Ascending aorta (tissue), 2 donors: ENCODE measurements at regions not wholly inside any gene's neighbourhood (a gene's known extent, or its start where the extent isn't known, plus 50 kb on each side); places are given as distances from the start of the nearest gene placed in this dataset.

Source experiments
- DNase-seq, 2 donors: peaks; one replicate each; pipeline ENCODE4 v3.0.0-alpha.2; 2019; ENCODE audit warnings: low spot score in 2 of 2
- H3K27ac ChIP-seq, 2 donors: fragments of 200-600 bp; sonication (generic); one replicate each; pipeline ENCODE4 v1.5.1; 2016 to 2017; ENCODE audit warnings: mild to moderate bottlenecking in 1 of 2
- H3K27me3 ChIP-seq: fragments of 200-600 bp; sonication (generic); one replicate; pipeline ENCODE4 v1.5.1; 2017
- H3K36me3 ChIP-seq, 2 donors: fragments of 200-600 bp; sonication (generic); one replicate each; pipeline ENCODE4 v1.5.1; 2016
- H3K4me1 ChIP-seq, 2 donors: fragments of 200-600 bp; sonication (generic); one replicate each; pipeline ENCODE4 v1.5.1; 2016 to 2017; ENCODE audit warnings: mild to moderate bottlenecking in 1 of 2
- H3K4me3 ChIP-seq, 2 donors: fragments of 200-600 bp; sonication (generic); one replicate each; pipeline ENCODE4 v1.5.1; 2016 to 2017; ENCODE audit warnings: mild to moderate bottlenecking in 1 of 2
- H3K9me3 ChIP-seq, 2 donors: fragments of 200-600 bp; sonication (generic); one replicate each; pipeline ENCODE4 v1.5.1; 2016
- CTCF ChIP-seq, 3 experiments: fragments of 200-600 bp in 2 of 3; fragments of 450-650 bp in 1 of 3; sonication (generic) in 2 of 3; IDR thresholded peaks; one replicate each; pipeline ENCODE4 v1.5.1; 2016 to 2019; ENCODE audit warnings: antibody characterized with exemption in 3 of 3, mild to moderate bottlenecking in 1 of 3, moderate library complexity in 1 of 3
- intact Hi-C: fragments of 100-400 bp; cut with DNase I; formaldehyde crosslinking; loops from one replicate; pipeline ENCODE4 v1.15.1; 2023

DNA sequence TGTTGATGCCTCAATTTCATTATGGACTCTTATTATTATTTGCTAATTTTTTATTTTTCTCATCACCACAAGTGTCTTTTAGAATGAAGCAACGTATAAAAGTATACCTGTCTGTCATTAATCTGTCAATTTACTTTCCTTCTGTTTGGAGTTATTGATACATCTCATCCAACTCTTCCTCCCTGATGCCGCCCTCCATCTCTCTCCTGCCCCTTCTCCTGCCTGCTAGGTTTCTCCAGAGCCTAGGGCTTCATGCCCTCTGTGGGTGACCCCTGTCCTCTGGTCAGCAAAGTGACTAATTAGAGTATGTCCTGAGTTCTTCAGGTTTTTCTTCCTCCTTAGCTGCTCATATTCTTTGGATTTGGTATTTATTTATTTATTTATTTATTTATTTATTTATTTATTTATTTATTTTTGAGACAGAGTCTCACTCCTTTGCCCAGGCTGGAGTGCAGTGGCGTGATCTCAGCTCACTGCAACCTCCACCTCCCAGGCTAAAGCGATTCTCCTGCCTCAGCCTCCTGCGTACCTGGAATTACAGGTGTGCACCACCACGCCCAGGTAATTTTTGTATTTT, 162.5 kb upstream of the MYCN start:
- Histone ChIP-seq H3K36me3 (no peaks in the 10 kb centered on the region), H3K27me3 (no peaks in the 10 kb centered on the region), H3K27ac (no peak overlapping the region), H3K4me1 (no peaks in the 10 kb centered on the region), H3K9me3 (no peaks in the 10 kb centered on the region), H3K4me3 (no peak overlapping the region)
- no peak for DNase-seq
- no peak for TF ChIP-seq CTCF (IDR thresholded peaks at IDR 0.05)
- intact Hi-C loops: no loop called here

GRCh38 chr2:15778529-15779219, 161.7 kb upstream of the MYCN start:
- H3K27me3 ChIP-seq: no peaks in the 10 kb centered on the region
- peak in 1 of 2 donors; percentile 12 for DNase-seq
- no peak overlapping the region for H3K4me3 ChIP-seq
- H3K4me1 ChIP-seq: no peaks in the 10 kb centered on the region
- intact Hi-C loops: no loop called here
- H3K27ac ChIP-seq: no peak overlapping the region
- no peaks in the 10 kb centered on the region for H3K36me3 ChIP-seq
- TF ChIP-seq CTCF (IDR thresholded peaks at IDR 0.05): no peak
- H3K9me3 ChIP-seq: no peaks in the 10 kb centered on the region

- DNase-seq: peak in 1 of 2 donors; percentile 39
- Histone ChIP-seq H3K4me3 (no peak overlapping the region), H3K27ac (no peak overlapping the region), H3K9me3 (no peaks in the 10 kb centered on the region), H3K36me3 (no peaks in the 10 kb centered on the region), H3K27me3 (no peaks in the 10 kb centered on the region), H3K4me1 (no peaks in the 10 kb centered on the region)
- no peak for TF ChIP-seq CTCF (IDR thresholded peaks at IDR 0.05)
- intact Hi-C loops: no loop called here
These were observed 160.8 kb upstream of the MYCN start for GRCh38 chr2:15779381-15780041.

DNA sequence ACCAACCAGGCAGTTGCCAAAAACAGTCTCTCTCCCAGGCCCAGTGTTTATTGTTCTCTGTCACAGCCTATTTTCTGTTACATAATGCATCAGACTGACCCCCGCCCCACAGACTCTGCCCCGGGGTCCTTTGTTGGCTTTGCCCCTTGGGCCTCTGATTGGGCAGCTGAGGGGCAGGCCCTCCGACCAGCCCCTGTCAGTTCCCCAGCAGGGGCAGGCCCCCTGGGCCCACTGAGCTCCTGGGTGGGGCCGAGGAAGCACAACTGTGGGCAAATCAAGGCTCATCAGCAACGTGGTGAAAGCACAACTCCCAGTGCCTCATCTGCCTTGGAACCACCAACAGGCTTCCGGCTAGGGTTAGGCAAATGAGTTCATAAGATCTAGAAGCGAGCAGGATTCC, 160.1 kb upstream of the MYCN start:
- Histone ChIP-seq H3K36me3 (no peaks in the 10 kb centered on the region), H3K27ac (no peak overlapping the region), H3K4me1 (no peaks in the 10 kb centered on the region), H3K9me3 (no peaks in the 10 kb centered on the region), H3K4me3 (no peak overlapping the region), H3K27me3 (no peaks in the 10 kb centered on the region)
- no peak for DNase-seq
- no peak for TF ChIP-seq CTCF (IDR thresholded peaks at IDR 0.05)
- intact Hi-C loops: no loop called here

DNA sequence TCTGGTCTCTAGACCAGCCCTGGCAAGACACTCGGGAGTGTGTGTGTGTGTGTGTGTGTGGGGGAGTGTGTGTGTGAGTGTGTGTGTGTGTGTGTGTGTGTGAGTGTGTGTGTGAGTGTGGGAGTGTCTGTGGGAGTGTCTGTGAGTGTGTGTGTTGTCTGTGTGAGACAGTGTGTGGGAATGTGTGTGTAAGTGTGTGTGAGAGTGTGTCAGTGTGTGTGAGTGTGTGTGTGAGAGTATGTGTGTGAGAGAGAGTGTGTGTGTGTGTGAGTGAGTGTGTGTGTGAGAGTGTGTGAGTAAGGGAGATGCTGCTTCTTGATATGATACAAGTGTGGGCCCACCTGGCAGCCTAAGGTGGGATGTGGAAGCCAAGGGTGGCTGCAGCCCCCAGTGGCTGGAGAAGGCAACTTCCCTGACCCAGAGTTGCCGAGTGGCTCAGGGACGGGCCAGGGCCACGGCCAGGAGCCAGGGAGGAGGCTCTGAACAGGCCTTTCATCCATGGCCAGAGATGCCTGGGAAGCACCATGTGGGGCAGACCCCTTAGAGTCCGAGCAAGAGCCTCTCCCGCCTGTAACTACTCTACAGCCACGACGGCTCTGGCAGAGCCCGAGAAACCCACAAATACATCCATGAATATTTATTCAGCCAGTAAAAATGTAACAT, 159.3 kb upstream of the MYCN start:
- Histone ChIP-seq H3K36me3 (no peaks in the 10 kb centered on the region), H3K4me1 (no peaks in the 10 kb centered on the region), H3K4me3 (no peak overlapping the region), H3K27me3 (no peaks in the 10 kb centered on the region), H3K9me3 (no peaks in the 10 kb centered on the region), H3K27ac (no peak overlapping the region)
- TF ChIP-seq CTCF (IDR thresholded peaks at IDR 0.05): no peak
- intact Hi-C loops: no loop called here
- no peak for DNase-seq
